ENCODE measurements at regions not wholly inside any gene's neighbourhood (a gene's known extent, or its start where the extent isn't known, plus 50 kb on each side); places are given as distances from the start of the nearest gene placed in this dataset.

GRCh38 chr21:28186604-28187003, 806.1 kb downstream of the LTN1 start:
- TF ChIP-seq POLR2A (IDR thresholded peaks at IDR 0.05; ENCODE audit: low read length) (no peak), GATA1 (IDR thresholded peaks at IDR 0.05; ENCODE audit: low read depth, low read length) (no peak)
